ENCODE measurements at regions not wholly inside any gene's neighbourhood (a gene's known extent, or its start where the extent isn't known, plus 50 kb on each side); places are given as distances from the start of the nearest gene placed in this dataset.

DNA sequence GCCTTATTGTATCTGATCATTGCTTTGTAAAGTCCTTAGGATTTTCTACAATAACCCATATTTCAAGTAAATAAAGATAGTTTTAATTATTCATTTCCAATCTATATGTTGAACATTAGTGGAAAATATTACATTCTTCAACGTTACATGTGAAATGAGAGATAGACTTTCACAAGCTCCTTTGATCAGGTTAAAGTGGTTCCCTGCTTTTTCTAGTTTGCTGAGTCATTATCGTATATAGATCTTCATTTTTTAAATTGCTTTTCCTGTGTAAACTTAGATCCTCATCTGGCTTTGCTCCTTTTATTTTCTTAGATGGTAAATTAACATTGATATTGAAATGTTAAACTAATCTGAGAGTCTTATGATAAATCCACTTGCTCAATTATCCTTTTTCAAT is 599.0 kb downstream of the TRAM1L1 start:
- Histone ChIP-seq H3K27me3 (no peaks in the 10 kb centered on the region), H3K4me3 (no peak overlapping the region), H3K9me3 (ENCODE audit: low read depth) (no peaks in the 10 kb centered on the region), H3K27ac (no peak overlapping the region), H3K36me3 (no peaks in the 10 kb centered on the region), H3K4me1 (ENCODE audit: low read depth) (no peaks in the 10 kb centered on the region)
- TF ChIP-seq, protein P1, sequence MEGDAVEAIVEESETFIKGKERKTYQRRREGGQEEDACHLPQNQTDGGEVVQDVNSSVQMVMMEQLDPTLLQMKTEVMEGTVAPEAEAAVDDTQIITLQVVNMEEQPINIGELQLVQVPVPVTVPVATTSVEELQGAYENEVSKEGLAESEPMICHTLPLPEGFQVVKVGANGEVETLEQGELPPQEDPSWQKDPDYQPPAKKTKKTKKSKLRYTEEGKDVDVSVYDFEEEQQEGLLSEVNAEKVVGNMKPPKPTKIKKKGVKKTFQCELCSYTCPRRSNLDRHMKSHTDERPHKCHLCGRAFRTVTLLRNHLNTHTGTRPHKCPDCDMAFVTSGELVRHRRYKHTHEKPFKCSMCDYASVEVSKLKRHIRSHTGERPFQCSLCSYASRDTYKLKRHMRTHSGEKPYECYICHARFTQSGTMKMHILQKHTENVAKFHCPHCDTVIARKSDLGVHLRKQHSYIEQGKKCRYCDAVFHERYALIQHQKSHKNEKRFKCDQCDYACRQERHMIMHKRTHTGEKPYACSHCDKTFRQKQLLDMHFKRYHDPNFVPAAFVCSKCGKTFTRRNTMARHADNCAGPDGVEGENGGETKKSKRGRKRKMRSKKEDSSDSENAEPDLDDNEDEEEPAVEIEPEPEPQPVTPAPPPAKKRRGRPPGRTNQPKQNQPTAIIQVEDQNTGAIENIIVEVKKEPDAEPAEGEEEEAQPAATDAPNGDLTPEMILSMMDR (IDR thresholded peaks at IDR 0.05; ENCODE audit: low read depth, low read length) = no peak
- DNase-seq (ENCODE audit: low read depth in 1 of 2, low spot score in 1 of 2) = no peak

GRCh38 chr4:116480546-116480945 is 604.8 kb downstream of the TRAM1L1 start:
- no peaks in the 10 kb centered on the region for H3K36me3 ChIP-seq
- no peaks in the 10 kb centered on the region for H3K4me1 ChIP-seq (ENCODE audit: low read depth)
- no peaks in the 10 kb centered on the region for H3K27me3 ChIP-seq
- H3K9me3 ChIP-seq (ENCODE audit: low read depth) = no peaks in the 10 kb centered on the region
- no peak overlapping the region for H3K27ac ChIP-seq
- no peak for DNase-seq (ENCODE audit: low read depth in 1 of 2, low spot score in 1 of 2)
- no peak overlapping the region for H3K4me3 ChIP-seq
- TF ChIP-seq, protein P1 (IDR thresholded peaks at IDR 0.05; ENCODE audit: low read depth, low read length) = no peak

DNA sequence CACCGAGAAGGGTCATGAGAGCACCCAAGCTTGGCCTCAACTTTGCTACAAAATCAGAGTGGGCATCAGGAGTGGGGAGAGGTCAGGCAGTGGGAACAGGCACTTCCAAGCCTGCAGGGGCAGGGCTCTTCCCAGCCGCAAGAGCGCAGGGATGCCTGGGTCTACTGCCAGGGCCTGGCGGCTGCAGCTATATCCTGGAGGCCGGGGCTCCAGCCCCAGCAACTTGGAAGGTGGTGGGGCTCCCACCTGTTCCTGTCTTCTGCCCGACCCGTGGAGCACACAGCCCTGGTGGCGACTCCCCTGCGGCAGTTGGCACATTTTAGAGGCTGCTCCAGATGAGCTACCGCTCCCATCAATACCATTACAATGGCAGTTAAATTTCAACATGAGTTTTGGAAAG is 607.0 kb downstream of the TRAM1L1 start:
- no peaks in the 10 kb centered on the region for H3K4me1 ChIP-seq (ENCODE audit: low read depth)
- H3K9me3 ChIP-seq (ENCODE audit: low read depth) = no peaks in the 10 kb centered on the region
- DNase-seq (ENCODE audit: low read depth in 1 of 2, low spot score in 1 of 2) = no peak
- H3K4me3 ChIP-seq = no peak overlapping the region
- H3K27me3 ChIP-seq = no peaks in the 10 kb centered on the region
- TF ChIP-seq, protein P1 (IDR thresholded peaks at IDR 0.05; ENCODE audit: low read depth, low read length) = no peak
- H3K27ac ChIP-seq = no peak overlapping the region
- H3K36me3 ChIP-seq = no peaks in the 10 kb centered on the region

DNA sequence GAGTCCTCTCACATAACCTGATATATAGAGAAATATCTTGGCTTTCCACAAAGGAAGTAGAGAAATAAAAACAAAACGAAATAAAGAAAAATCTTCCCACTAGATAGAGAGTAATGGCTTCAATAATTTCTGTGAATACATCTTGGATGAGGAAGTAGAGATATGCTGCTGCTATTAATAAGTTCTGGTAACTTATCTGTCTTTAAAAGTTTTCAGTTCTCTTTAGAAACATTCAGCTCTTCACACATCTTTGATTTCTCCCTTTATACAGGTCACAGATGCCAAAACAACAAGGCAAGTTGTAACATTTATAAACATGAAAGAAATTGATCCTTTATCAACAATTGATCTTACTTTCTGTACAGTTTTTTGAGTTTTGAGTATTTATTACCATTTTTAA is 615.8 kb downstream of the TRAM1L1 start:
- no peak for DNase-seq (ENCODE audit: low read depth in 1 of 2, low spot score in 1 of 2)
- H3K9me3 ChIP-seq (ENCODE audit: low read depth) = no peaks in the 10 kb centered on the region
- H3K4me1 ChIP-seq (ENCODE audit: low read depth) = peaks cover 2% of the 10 kb centered on the region

DNA sequence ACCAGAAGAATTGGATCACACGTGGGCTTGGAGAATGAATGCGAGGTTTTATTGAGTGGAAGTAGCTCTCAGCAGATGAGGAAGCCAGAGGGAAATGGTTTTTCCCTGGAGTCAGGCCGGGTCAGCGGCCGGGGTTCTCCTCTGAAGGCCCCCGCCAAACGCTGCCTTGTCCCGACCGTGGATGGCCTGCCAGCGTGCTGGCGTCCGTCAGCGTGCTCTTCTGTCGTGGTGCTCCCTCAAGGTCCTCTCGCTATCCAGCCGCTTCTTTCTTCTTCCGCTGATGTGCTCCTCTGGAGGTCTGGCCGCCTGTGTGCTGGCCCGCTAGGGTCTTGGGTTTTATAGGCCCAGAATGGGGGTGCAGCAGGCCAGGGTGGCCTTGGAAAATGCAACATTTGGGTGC is 632.2 kb downstream of the TRAM1L1 start:
- no peaks in the 10 kb centered on the region for H3K27me3 ChIP-seq
- no peaks in the 10 kb centered on the region for H3K36me3 ChIP-seq
- TF ChIP-seq, protein P1 (IDR thresholded peaks at IDR 0.05; ENCODE audit: low read depth, low read length) = no peak
- no peak overlapping the region for H3K27ac ChIP-seq
- no peak overlapping the region for H3K4me3 ChIP-seq
- H3K4me1 ChIP-seq (ENCODE audit: low read depth) = no peaks in the 10 kb centered on the region
- H3K9me3 ChIP-seq (ENCODE audit: low read depth) = no peaks in the 10 kb centered on the region
- no peak for DNase-seq (ENCODE audit: low read depth in 1 of 2, low spot score in 1 of 2)

More for the DNA sequence above, 615.8 kb downstream of the TRAM1L1 start:
- Histone ChIP-seq H3K27me3 (peaks cover 6% of the 10 kb centered on the region), H3K27ac (no peak overlapping the region), H3K4me3 (no peak overlapping the region), H3K36me3 (no peaks in the 10 kb centered on the region)
- TF ChIP-seq, protein P1 (IDR thresholded peaks at IDR 0.05; ENCODE audit: low read depth, low read length) = no peak

DNA sequence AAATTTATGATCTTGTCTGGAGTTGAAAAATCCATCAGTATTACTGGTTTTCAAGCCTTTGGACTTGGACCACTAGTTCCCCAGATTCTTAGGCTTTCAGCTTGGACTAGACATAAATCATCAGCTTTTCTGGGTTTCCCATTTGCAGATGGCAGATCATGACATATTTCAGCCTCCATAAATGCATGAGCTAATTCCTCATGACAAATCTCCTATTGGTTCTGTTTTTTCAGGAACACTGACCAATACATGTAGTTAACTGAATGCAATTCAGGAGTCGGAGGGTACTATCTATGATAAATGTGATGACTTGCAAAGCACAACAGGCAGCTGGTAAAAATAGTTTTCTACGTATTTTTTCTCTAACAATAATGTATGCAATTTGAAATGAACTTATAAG is 635.6 kb downstream of the TRAM1L1 start:
- TF ChIP-seq, protein P1 (IDR thresholded peaks at IDR 0.05; ENCODE audit: low read depth, low read length) = no peak
- Histone ChIP-seq H3K4me1 (ENCODE audit: low read depth) (no peaks in the 10 kb centered on the region), H3K9me3 (ENCODE audit: low read depth) (no peaks in the 10 kb centered on the region), H3K36me3 (no peaks in the 10 kb centered on the region), H3K27me3 (no peaks in the 10 kb centered on the region), H3K4me3 (no peak overlapping the region), H3K27ac (no peak overlapping the region)
- DNase-seq (ENCODE audit: low read depth in 1 of 2, low spot score in 1 of 2) = no peak
